ENCODE measurements at regions not wholly inside any gene's neighbourhood (a gene's known extent, or its start where the extent isn't known, plus 50 kb on each side); places are given as distances from the start of the nearest gene placed in this dataset.

DNA sequence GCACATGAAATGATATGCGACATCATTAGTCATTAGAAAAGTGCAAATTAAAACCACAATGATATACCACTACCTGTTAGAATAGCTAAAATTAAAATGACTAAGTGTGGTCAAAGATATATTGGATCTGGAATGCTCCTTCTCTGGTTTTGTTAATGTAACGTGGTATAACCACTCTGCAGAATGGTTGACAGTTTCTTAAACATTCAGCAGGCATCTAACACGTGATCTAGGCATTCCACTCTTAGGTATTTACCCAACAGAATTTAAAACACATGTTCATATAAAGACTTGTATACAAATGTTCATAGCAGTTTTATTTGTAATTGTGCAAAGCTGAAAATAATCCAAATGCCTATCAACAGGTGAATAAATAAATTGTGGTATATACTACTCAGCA, 165.0 kb upstream of the PLXNA2 start:
- TF ChIP-seq, protein P1, sequence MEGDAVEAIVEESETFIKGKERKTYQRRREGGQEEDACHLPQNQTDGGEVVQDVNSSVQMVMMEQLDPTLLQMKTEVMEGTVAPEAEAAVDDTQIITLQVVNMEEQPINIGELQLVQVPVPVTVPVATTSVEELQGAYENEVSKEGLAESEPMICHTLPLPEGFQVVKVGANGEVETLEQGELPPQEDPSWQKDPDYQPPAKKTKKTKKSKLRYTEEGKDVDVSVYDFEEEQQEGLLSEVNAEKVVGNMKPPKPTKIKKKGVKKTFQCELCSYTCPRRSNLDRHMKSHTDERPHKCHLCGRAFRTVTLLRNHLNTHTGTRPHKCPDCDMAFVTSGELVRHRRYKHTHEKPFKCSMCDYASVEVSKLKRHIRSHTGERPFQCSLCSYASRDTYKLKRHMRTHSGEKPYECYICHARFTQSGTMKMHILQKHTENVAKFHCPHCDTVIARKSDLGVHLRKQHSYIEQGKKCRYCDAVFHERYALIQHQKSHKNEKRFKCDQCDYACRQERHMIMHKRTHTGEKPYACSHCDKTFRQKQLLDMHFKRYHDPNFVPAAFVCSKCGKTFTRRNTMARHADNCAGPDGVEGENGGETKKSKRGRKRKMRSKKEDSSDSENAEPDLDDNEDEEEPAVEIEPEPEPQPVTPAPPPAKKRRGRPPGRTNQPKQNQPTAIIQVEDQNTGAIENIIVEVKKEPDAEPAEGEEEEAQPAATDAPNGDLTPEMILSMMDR (IDR thresholded peaks at IDR 0.05), result no peak
- no peak for TF ChIP-seq ZFX (IDR thresholded peaks at IDR 0.05; ENCODE audit: borderline replicate concordance)
